ENCODE measurements at regions not wholly inside any gene's neighbourhood (a gene's known extent, or its start where the extent isn't known, plus 50 kb on each side); places are given as distances from the start of the nearest gene placed in this dataset.
A peak's percentile ranks its signal among the peaks of the same experiment; 100 is the strongest.

DNA sequence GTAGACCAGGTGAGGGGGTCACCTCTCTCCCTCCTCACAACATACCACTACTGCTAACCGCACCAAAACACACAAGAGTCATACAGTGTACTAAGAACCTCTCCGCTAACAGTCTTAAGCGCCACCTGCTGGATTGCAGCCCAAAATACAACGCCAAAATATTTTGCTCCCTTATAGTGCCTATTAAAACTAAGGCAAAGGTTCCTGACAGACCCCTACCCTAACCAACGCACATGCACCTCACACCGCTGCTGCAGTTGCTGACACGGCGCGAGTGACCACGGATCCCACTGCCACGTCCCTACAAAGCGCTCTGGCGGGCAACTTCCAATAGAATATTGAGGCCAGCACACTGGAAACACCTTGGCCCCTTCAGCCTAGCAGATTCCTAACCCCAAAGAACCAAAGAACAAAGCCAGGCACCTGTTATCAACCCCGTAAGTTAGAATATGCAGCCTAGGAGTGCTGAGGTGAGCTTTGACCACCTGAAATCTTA, 563.6 kb upstream of the SEMA3D start:
- Histone ChIP-seq H3K27ac (no peak overlapping the region), H3K4me3 (no peak overlapping the region), H3K27me3 (no peaks in the 10 kb centered on the region), H3K4me1 (no peaks in the 10 kb centered on the region), H3K9me3 (peaks cover 0 to 24% (median 6%) of the 10 kb centered on the region in 12 donors), H3K36me3 (no peaks in the 10 kb centered on the region)
- 14 to 19% (median 18%) methylated on average over 14 of the region's 14 CpGs for WGBS, 4 donors
- no peak for DNase-seq
- TF ChIP-seq, protein P1, sequence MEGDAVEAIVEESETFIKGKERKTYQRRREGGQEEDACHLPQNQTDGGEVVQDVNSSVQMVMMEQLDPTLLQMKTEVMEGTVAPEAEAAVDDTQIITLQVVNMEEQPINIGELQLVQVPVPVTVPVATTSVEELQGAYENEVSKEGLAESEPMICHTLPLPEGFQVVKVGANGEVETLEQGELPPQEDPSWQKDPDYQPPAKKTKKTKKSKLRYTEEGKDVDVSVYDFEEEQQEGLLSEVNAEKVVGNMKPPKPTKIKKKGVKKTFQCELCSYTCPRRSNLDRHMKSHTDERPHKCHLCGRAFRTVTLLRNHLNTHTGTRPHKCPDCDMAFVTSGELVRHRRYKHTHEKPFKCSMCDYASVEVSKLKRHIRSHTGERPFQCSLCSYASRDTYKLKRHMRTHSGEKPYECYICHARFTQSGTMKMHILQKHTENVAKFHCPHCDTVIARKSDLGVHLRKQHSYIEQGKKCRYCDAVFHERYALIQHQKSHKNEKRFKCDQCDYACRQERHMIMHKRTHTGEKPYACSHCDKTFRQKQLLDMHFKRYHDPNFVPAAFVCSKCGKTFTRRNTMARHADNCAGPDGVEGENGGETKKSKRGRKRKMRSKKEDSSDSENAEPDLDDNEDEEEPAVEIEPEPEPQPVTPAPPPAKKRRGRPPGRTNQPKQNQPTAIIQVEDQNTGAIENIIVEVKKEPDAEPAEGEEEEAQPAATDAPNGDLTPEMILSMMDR (IDR thresholded peaks at IDR 0.05): peak in 11 of 12 donors; percentile 9 to 53 (median 38)
- TF ChIP-seq POLR2A (IDR thresholded peaks at IDR 0.05): no peak
- intact Hi-C loops (cut with DNase I): loop anchor here in 1 of 10 donors (10.0 kb wide), 1 partner anchor 716 kb away; no protein-coding TSS in a partner anchor
- ATAC-seq: peak in 3 of 4 donors; percentile 22 to 61 (median 24)

- H3K36me3 ChIP-seq: no peaks in the 10 kb centered on the region
- no peak overlapping the region for H3K4me3 ChIP-seq
- no peaks in the 10 kb centered on the region for H3K27me3 ChIP-seq
- no peak overlapping the region for H3K27ac ChIP-seq
- 46 to 61% (median 48%) methylated on average over 10 to 13 of the region's 13 CpGs for WGBS, 4 donors
- TF ChIP-seq, protein P1 (IDR thresholded peaks at IDR 0.05): no peak
- no peak for TF ChIP-seq POLR2A (IDR thresholded peaks at IDR 0.05)
- H3K9me3 ChIP-seq: peaks cover 0 to 26% (median 7%) of the 10 kb centered on the region in 12 donors
- ATAC-seq (no peak), DNase-seq (no peak)
- no peaks in the 10 kb centered on the region for H3K4me1 ChIP-seq
- intact Hi-C loops (cut with DNase I): loop anchor here in 1 of 10 donors (10.0 kb wide), 1 partner anchor 715 kb away; no protein-coding TSS in a partner anchor
Measured at GRCh38 chr7:85749696-85750453, 563.0 kb upstream of the SEMA3D start.

DNA sequence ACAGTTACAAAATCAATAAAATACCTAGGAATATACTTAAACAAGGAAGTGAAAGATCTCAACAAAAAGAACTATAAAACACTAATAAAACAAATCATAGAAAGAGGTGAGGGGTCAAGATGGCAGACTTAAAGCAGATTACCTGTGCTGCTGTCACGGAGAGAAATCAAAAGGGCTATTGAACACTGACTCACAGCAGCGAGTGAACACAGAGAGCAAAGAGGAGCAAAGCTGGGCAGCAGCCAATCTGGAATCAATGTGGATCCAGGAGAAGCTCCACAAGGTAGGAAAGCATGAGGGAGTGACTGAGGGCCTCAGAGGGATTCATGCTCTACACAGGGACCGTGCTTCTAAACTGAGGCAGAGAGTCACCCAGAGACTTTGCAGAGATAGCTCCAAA, 562.0 kb upstream of the SEMA3D start:
- TF ChIP-seq, protein P1 (IDR thresholded peaks at IDR 0.05): no peak
- no peak for TF ChIP-seq POLR2A (IDR thresholded peaks at IDR 0.05)
- H3K27me3 ChIP-seq: no peaks in the 10 kb centered on the region
- WGBS, 4 donors: 81 to 85% (median 82%) methylated on average over 3 of the region's 3 CpGs
- no peak for ATAC-seq
- H3K9me3 ChIP-seq: peaks cover 0 to 24% (median 6%) of the 10 kb centered on the region in 12 donors
- no peaks in the 10 kb centered on the region for H3K36me3 ChIP-seq
- no peak overlapping the region for H3K4me3 ChIP-seq
- H3K4me1 ChIP-seq: no peaks in the 10 kb centered on the region
- no peak for DNase-seq
- intact Hi-C loops (cut with DNase I): no loop called here
- H3K27ac ChIP-seq: no peak overlapping the region

DNA sequence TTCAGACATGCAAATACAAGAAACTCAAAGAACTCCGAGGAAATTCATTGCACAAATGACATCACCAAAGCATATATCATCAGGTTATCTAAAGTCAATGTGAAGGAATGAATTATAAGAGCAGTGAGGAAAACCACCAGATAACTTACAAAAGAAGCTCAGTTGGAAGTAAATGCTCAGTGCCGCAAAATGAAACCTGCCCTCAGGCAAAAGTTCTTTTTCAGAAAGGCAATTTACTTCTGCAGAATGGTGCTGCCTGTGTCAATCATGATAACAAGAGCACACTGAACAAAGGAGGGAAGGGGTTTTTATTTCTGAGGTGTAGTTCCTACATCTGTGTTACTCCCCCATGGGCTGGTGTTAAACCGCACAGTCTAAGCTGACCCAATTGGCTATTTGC, 550.6 kb upstream of the SEMA3D start:
- H3K4me1 ChIP-seq: no peaks in the 10 kb centered on the region
- WGBS, 4 donors: 85 to 93% (median 88%) methylated on average over 3 of the region's 3 CpGs
- H3K9me3 ChIP-seq: peaks cover 0 to 28% (median 2%) of the 10 kb centered on the region in 12 donors
- no peaks in the 10 kb centered on the region for H3K36me3 ChIP-seq
- no peak overlapping the region for H3K4me3 ChIP-seq
- DNase-seq (no peak), ATAC-seq (no peak)
- intact Hi-C loops (cut with DNase I): no loop called here
- TF ChIP-seq POLR2A (IDR thresholded peaks at IDR 0.05): no peak
- TF ChIP-seq, protein P1 (IDR thresholded peaks at IDR 0.05): no peak
- no peak overlapping the region for H3K27ac ChIP-seq
- H3K27me3 ChIP-seq: no peaks in the 10 kb centered on the region

Data from heart left ventricle (tissue), 16 donors.